K562 (cell line): ENCODE measurements at regions not wholly inside any gene's neighbourhood (a gene's known extent, or its start where the extent isn't known, plus 50 kb on each side); places are given as distances from the start of the nearest gene placed in this dataset.
A peak's percentile ranks its signal among the peaks of the same experiment; 100 is the strongest.

Source experiments
- ATAC-seq: fragments of 200-7000 bp; cut with Tn5 transposase; 3 replicates; pipeline ENCODE4 v1.9.1; 2020; ENCODE audit warnings: moderate library complexity
- BruUV-seq: library from RNA; stranded (reverse); fragments of 400-500 nt; replicated peaks from 2 replicates; lab custom pipeline; 2021; lab: Mats Ljungman, UMichigan
- CTCF ChIA-PET: fragments of 300-600 bp; formaldehyde crosslinking; extraction: SDS; loops from one replicate; lab custom pipeline; 2021; ENCODE audit warnings: low intra/inter-chr PET ratio; lab: Yijun Ruan, JAX
- POLR2A ChIA-PET: fragments of 300-600, 350-650 bp; sonication (Branson Sonifier 250); formaldehyde crosslinking; extraction: SDS; loops from one replicate; lab custom pipeline; 2021; ENCODE audit warnings: antibody characterized with exemption, inconsistent platforms; lab: Yijun Ruan, JAX
- DNase-seq, 4 experiments: peaks; one replicate each; pipeline versions ENCODE4 v3.0.0 to v3.0.0-alpha.2; 2011 to 2018; ENCODE audit warnings: low spot score in 3 of 4, mixed read lengths in 3 of 4; ENCODE audit errors: extremely low read depth in 1 of 4
- FAIRE-seq: peaks from 2 replicates; lab custom pipeline; 2011; peaks lifted over from hg19 to GRCh38; lab: Jason Lieb, UNC
- H2AFZ ChIP-seq: 2 replicates; pipeline ENCODE4 v1.6.0; 2011; ENCODE audit warnings: low read depth, low read length, control low read depth, inconsistent platforms
- H3K27ac ChIP-seq: fragments of 200-600 bp; 3 replicates; pipeline ENCODE4 v1.8.0; 2011; ENCODE audit warnings: low read depth, mild to moderate bottlenecking, control low read depth, inconsistent platforms, low read length, moderate library complexity, mixed read lengths; ENCODE audit errors: extremely low read depth
- H3K27me3 ChIP-seq, 2 experiments: fragments of 300-600 bp in 1 of 2; 2 replicates in 1 of 2; 3 replicates in 1 of 2; pipeline versions ENCODE4 v1.6.0 to v1.8.0; 2011; ENCODE audit warnings: inconsistent platforms in 2 of 2, low read length in 2 of 2, mild to moderate bottlenecking in 1 of 2, mixed read lengths in 1 of 2, moderate library complexity in 1 of 2; ENCODE audit not compliant: control insufficient read depth in 2 of 2, insufficient read depth in 2 of 2
- H3K36me3 ChIP-seq: fragments of 300-600 bp; 3 replicates; pipeline ENCODE4 v1.8.0; 2011; ENCODE audit warnings: mild to moderate bottlenecking, low read length, inconsistent platforms; ENCODE audit not compliant: control insufficient read depth, insufficient read depth
- H3K4me1 ChIP-seq, 2 experiments: fragments of 200-600 bp in 1 of 2; replicated peaks in 1 of 2; 2 replicates in 1 of 2; 3 replicates in 1 of 2; pipeline versions ENCODE4 v1.5.1 to v1.8.0; 2011; ENCODE audit warnings: inconsistent platforms in 2 of 2, low read length in 2 of 2, mild to moderate bottlenecking in 1 of 2, mixed read lengths in 1 of 2, moderate library complexity in 1 of 2; ENCODE audit not compliant: control insufficient read depth in 2 of 2, insufficient read depth in 2 of 2
- H3K4me2 ChIP-seq: 2 replicates; pipeline ENCODE4 v1.6.1; 2011; ENCODE audit warnings: low read length, control low read depth, inconsistent platforms, mixed read lengths; ENCODE audit not compliant: insufficient read depth
- H3K4me3 ChIP-seq: fragments of 200-600 bp; sonication (generic), shearing (Covaris generic); 2 replicates; pipeline ENCODE4 v1.5.1; 2016; ENCODE audit warnings: control low read depth, inconsistent platforms
- H3K79me2 ChIP-seq: fragments of 200-600 bp; 3 replicates; pipeline ENCODE4 v1.8.0; 2011; ENCODE audit warnings: low read length, inconsistent platforms; ENCODE audit not compliant: control insufficient read depth, insufficient read depth
- H3K9ac ChIP-seq, 2 experiments: 2 replicates each; pipeline versions ENCODE4 v1.6.0 to v1.6.1; 2011; ENCODE audit warnings: low read depth in 2 of 2, low read length in 2 of 2, control low read depth in 1 of 2, inconsistent platforms in 1 of 2, mild to moderate bottlenecking in 1 of 2, mixed read lengths in 1 of 2; ENCODE audit not compliant: insufficient read depth in 1 of 2
- H3K9me1 ChIP-seq: one replicate; pipeline ENCODE4 v1.6.0; 2011; ENCODE audit warnings: inconsistent platforms, mild to moderate bottlenecking, low read length, moderate library complexity; ENCODE audit not compliant: control insufficient read depth, insufficient read depth
- H3K9me3 ChIP-seq: replicated peaks from 2 replicates; pipeline ENCODE4 v1.5.1; 2011; ENCODE audit warnings: low read depth, low read length, inconsistent platforms; ENCODE audit not compliant: control insufficient read depth, insufficient read depth
- H4K20me1 ChIP-seq: replicated peaks from 2 replicates; pipeline ENCODE4 v1.6.1; 2011; ENCODE audit warnings: low read length, inconsistent platforms, mixed read lengths; ENCODE audit not compliant: control insufficient read depth, insufficient read depth
- EHMT2 ChIP-seq: fragments of 450-650 bp; IDR thresholded peaks from 2 replicates; pipeline ENCODE4 v1.6.1; 2018; ENCODE audit warnings: antibody characterized with exemption
- SIN3B ChIP-seq: fragments of 450-650 bp; IDR thresholded peaks from 2 replicates; pipeline ENCODE4 v1.6.1; 2017; ENCODE audit warnings: low read depth, mild to moderate bottlenecking, moderate library complexity
- ZNF232 ChIP-seq: sonication (generic); formaldehyde crosslinking; IDR thresholded peaks from 2 replicates; pipeline ENCODE4 v1.8.0; 2022; ENCODE audit warnings: mild to moderate bottlenecking, missing genetic modification reagents
- WGBS: fragments of 100-300 bp; shearing (Covaris generic); methylation state at CpG from one replicate; pipeline ENCODE4 v1.1.6; 2016; ENCODE audit warnings: low coverage, mixed read lengths; ENCODE audit not compliant: insufficient coverage; ENCODE audit errors: missing lambda C conversion rate; 5-methylcytosine and 5-hydroxymethylcytosine counted together
- in situ Hi-C: fragments of 300-500 bp; cut with MboI; formaldehyde crosslinking; loops from 4 replicates; pipeline ENCODE4 v1.15.0; 2018; ENCODE audit warnings: inconsistent platforms, mixed read lengths
- intact Hi-C: fragments of 100-400 bp; cut with micrococcal nuclease; formaldehyde crosslinking; loops from 2 replicates; pipeline ENCODE4 v1.14.2; 2022
- TF ChIP-seq, protein P1 (sequence below), 2 experiments: fragments of 450-650 bp; formaldehyde crosslinking in 1 of 2; IDR thresholded peaks; 2 replicates each; pipeline versions ENCODE4 v1.4.0 to v1.6.1; 2014 to 2020; ENCODE audit warnings: mild to moderate bottlenecking in 2 of 2, borderline replicate concordance in 1 of 2, low read depth in 1 of 2

DNA sequence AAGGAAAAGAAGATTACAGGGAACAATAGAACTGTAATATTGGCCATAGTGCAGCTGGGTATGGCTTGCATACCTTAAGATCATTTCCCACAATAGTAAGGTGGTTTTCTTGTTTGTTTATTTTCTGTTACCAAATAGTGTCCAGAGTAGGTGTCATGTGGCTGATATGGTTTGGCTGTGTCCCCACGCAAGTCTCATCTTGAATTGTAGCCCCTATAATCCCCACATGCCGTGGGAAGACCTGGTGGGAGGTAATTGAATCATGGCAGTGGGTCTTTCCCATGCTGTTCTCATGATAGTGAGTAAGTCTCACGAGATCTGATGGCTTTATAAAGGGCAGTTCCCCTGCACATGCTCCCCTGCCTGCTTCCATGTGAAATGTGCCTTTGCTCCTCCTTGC is 190.1 kb downstream of the ICOS start (continued):
- TF ChIP-seq ZNF232 (CRISPR knock-in tag) = no peak

DNA sequence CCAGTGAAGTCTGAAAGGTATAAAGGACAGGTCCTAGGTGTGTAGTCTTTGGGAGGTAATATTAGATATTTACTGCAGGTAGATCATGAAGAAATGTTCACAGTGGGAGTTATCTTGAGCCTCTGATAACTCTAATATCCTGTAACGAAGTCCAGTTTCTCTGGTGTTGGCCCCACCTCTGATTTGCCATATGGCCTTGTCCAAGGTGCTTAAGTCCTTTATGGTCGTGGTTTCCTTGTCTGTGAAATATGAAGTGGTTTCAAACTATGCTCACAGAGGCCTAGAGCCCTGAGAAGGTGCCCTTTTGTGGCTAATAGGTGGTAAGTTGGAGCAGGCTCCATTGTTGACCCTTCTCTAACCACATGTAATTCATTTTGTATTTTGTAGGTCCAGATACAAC is 190.7 kb downstream of the ICOS start:
- in situ Hi-C loops = no loop called here
- no peak for DNase-seq
- 0% methylated on average over 2 of the region's 2 CpGs for WGBS
- CTCF ChIA-PET = no interaction called here
- intact Hi-C loops = no loop called here
- Histone ChIP-seq H3K36me3 (no peaks in the 10 kb centered on the region), H3K27me3 (no peaks in the 10 kb centered on the region; a peak in 2 of 5 replicates), H2AFZ (no peak overlapping the region), H3K9ac (no peak overlapping the region), H3K9me3 (no peaks in the 10 kb centered on the region), H3K9me1 (no peaks in the 10 kb centered on the region), H4K20me1 (no peaks in the 10 kb centered on the region), H3K4me2 (no peak overlapping the region), H3K4me1 (no peaks in the 10 kb centered on the region), H3K4me3 (no peak overlapping the region), H3K27ac (no peak overlapping the region), H3K79me2 (no peaks in the 10 kb centered on the region)
- no peak for FAIRE-seq
- BruUV-seq = no TSS peak
- POLR2A ChIA-PET = no interaction called here
- no peak for ATAC-seq
- TF ChIP-seq SIN3B (no peak), EHMT2 (0 out of 2 replicates have a peak, but pooled peaks have one; percentile 43)
- TF ChIP-seq, protein P1, sequence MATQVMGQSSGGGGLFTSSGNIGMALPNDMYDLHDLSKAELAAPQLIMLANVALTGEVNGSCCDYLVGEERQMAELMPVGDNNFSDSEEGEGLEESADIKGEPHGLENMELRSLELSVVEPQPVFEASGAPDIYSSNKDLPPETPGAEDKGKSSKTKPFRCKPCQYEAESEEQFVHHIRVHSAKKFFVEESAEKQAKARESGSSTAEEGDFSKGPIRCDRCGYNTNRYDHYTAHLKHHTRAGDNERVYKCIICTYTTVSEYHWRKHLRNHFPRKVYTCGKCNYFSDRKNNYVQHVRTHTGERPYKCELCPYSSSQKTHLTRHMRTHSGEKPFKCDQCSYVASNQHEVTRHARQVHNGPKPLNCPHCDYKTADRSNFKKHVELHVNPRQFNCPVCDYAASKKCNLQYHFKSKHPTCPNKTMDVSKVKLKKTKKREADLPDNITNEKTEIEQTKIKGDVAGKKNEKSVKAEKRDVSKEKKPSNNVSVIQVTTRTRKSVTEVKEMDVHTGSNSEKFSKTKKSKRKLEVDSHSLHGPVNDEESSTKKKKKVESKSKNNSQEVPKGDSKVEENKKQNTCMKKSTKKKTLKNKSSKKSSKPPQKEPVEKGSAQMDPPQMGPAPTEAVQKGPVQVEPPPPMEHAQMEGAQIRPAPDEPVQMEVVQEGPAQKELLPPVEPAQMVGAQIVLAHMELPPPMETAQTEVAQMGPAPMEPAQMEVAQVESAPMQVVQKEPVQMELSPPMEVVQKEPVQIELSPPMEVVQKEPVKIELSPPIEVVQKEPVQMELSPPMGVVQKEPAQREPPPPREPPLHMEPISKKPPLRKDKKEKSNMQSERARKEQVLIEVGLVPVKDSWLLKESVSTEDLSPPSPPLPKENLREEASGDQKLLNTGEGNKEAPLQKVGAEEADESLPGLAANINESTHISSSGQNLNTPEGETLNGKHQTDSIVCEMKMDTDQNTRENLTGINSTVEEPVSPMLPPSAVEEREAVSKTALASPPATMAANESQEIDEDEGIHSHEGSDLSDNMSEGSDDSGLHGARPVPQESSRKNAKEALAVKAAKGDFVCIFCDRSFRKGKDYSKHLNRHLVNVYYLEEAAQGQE (IDR thresholded peaks at IDR 0.05; ENCODE audit: borderline replicate concordance) = peak; percentile 76
- TF ChIP-seq, protein P1 (CRISPR knock-in tag; IDR thresholded peaks at IDR 0.05; ENCODE audit: low read depth) = no peak
